HL-60 (cell line): ENCODE measurements at regions not wholly inside any gene's neighbourhood (a gene's known extent, or its start where the extent isn't known, plus 50 kb on each side); places are given as distances from the start of the nearest gene placed in this dataset.

Source experiments
- CTCF ChIP-seq: IDR thresholded peaks from one replicate; pipeline ENCODE4 v1.5.1; 2011; ENCODE audit warnings: low read length, control low read depth, inconsistent platforms; ENCODE audit not compliant: insufficient read depth
- GABPA ChIP-seq: IDR thresholded peaks from 2 replicates; pipeline ENCODE4 v1.6.1; 2012; ENCODE audit warnings: low read depth
- POLR2AphosphoS5 ChIP-seq: IDR thresholded peaks from 2 replicates; pipeline ENCODE4 v1.6.1; 2012; ENCODE audit warnings: low read depth
- REST ChIP-seq: IDR thresholded peaks from 2 replicates; pipeline ENCODE4 v1.6.1; 2012; ENCODE audit warnings: low read depth; ENCODE audit not compliant: insufficient replicate concordance
- SPI1 ChIP-seq: IDR thresholded peaks from 2 replicates; pipeline ENCODE4 v1.6.1; 2012; ENCODE audit warnings: low read depth, mild to moderate bottlenecking, borderline replicate concordance

- TF ChIP-seq CTCF: no peak
- no peak for TF ChIP-seq POLR2AphosphoS5
- TF ChIP-seq REST: no peak
- no peak for TF ChIP-seq SPI1
- no peak for TF ChIP-seq GABPA
These were observed 1112.4 kb upstream of the CNTN5 start for GRCh38 chr11:97908354-97908753.
